Effector memory CD8-positive, alpha-beta T cell (primary cell): ENCODE measurements at regions not wholly inside any gene's neighbourhood (a gene's known extent, or its start where the extent isn't known, plus 50 kb on each side); places are given as distances from the start of the nearest gene placed in this dataset.
"Not testable (repeated sequence)": the region's sequence is repeated elsewhere in the genome, so short reads cannot be mapped to it uniquely, and the experiment has no call there.

Source experiments
- ATAC-seq: fragments of 150-1000 bp; cut with Tn5 transposase; replicated peaks from 2 replicates; pipeline ENCODE4 v1.10.0; 2021; ENCODE audit warnings: mild to moderate bottlenecking, moderate library complexity
- DNase-seq, 3 experiments: peaks; one replicate each; pipeline ENCODE4 v3.0.0; 2021
- H3K27ac Mint-ChIP-seq, 2 donors: one replicate each; pipeline ENCODE4 v1.8.0; 2022; ENCODE audit warnings: mild to moderate bottlenecking in 2 of 2, mixed read lengths in 2 of 2, moderate library complexity in 2 of 2
- H3K27me3 Mint-ChIP-seq, 2 donors: one replicate each; pipeline ENCODE4 v1.8.0; 2022; ENCODE audit warnings: mixed read lengths in 2 of 2
- H3K36me3 Mint-ChIP-seq: one replicate; pipeline ENCODE4 v1.8.0; 2022; ENCODE audit warnings: mild to moderate bottlenecking, moderate library complexity, mixed read lengths; ENCODE audit not compliant: insufficient read depth
- H3K4me1 Mint-ChIP-seq, 2 donors: one replicate each; pipeline ENCODE4 v1.8.0; 2022; ENCODE audit warnings: low read depth in 2 of 2, mixed read lengths in 2 of 2
- H3K4me3 Mint-ChIP-seq, 2 donors: one replicate each; pipeline ENCODE4 v1.8.0; 2022; ENCODE audit warnings: mild to moderate bottlenecking in 2 of 2, mixed read lengths in 2 of 2, moderate library complexity in 2 of 2
- H3K9me3 Mint-ChIP-seq, 2 donors: one replicate each; pipeline ENCODE4 v1.8.0; 2022; ENCODE audit warnings: mixed read lengths in 2 of 2

GRCh38 chr6:141992109-141992508 lies 140.6 kb upstream of the GJE1 start:
- no peaks in the 10 kb centered on the region for H3K4me1 Mint-ChIP-seq
- no peaks in the 10 kb centered on the region for H3K36me3 Mint-ChIP-seq
- no peak for ATAC-seq
- no peak for DNase-seq
- peaks cover 5 to 15% of the 10 kb centered on the region in 2 donors for H3K9me3 Mint-ChIP-seq
- H3K27me3 Mint-ChIP-seq, result peaks cover 7 to 10% of the 10 kb centered on the region in 2 donors
- H3K27ac Mint-ChIP-seq, result no peak overlapping the region
- H3K4me3 Mint-ChIP-seq, result no peak overlapping the region

GRCh38 chr6:141990840-141991239 lies 141.9 kb upstream of the GJE1 start:
- no peaks in the 10 kb centered on the region for H3K4me1 Mint-ChIP-seq
- ATAC-seq (no peak), DNase-seq (no peak)
- H3K27ac Mint-ChIP-seq, result no peak overlapping the region
- no peak overlapping the region for H3K4me3 Mint-ChIP-seq
- H3K36me3 Mint-ChIP-seq, result no peaks in the 10 kb centered on the region
- H3K27me3 Mint-ChIP-seq, result peaks cover 7 to 10% of the 10 kb centered on the region in 2 donors
- H3K9me3 Mint-ChIP-seq, result peaks cover 5 to 15% of the 10 kb centered on the region in 2 donors

GRCh38 chr6:141989706-141989959 lies 143.1 kb upstream of the GJE1 start:
- ATAC-seq (no peak), DNase-seq (no peak)
- no peaks in the 10 kb centered on the region for H3K36me3 Mint-ChIP-seq

GRCh38 chr6:141988954-141989705 lies 143.6 kb upstream of the GJE1 start:
- Mint-ChIP-seq H3K9me3 (peaks cover 0 to 6% of the 10 kb centered on the region in 2 donors), H3K4me3 (no peak overlapping the region), H3K36me3 (no peaks in the 10 kb centered on the region), H3K27me3 (no peaks in the 10 kb centered on the region), H3K27ac (no peak overlapping the region), H3K4me1 (no peaks in the 10 kb centered on the region)
- DNase-seq, result peak; percentile 5 to 10 (median 7)
- peak; percentile 49 for ATAC-seq

More at GRCh38 chr6:141989706-141989959, 143.1 kb upstream of the GJE1 start:
- Mint-ChIP-seq H3K27me3 (no peaks in the 10 kb centered on the region), H3K4me3 (no peak overlapping the region), H3K9me3 (peaks cover 0 to 6% of the 10 kb centered on the region in 2 donors), H3K4me1 (no peaks in the 10 kb centered on the region), H3K27ac (no peak overlapping the region)

GRCh38 chr6:141988327-141988726 lies 144.4 kb upstream of the GJE1 start:
- Mint-ChIP-seq H3K9me3 (no peaks in the 10 kb centered on the region), H3K4me3 (no peak overlapping the region), H3K4me1 (peaks cover 0 to 1% of the 10 kb centered on the region in 2 donors), H3K36me3 (no peaks in the 10 kb centered on the region), H3K27me3 (no peaks in the 10 kb centered on the region), H3K27ac (no peak overlapping the region)
- ATAC-seq, result no peak
- DNase-seq, result no peak

- H3K4me1 Mint-ChIP-seq, result peaks cover 2 to 3% of the 10 kb centered on the region in 2 donors
- no peaks in the 10 kb centered on the region for H3K9me3 Mint-ChIP-seq
- no peak overlapping the region for H3K27ac Mint-ChIP-seq
- no peaks in the 10 kb centered on the region for H3K36me3 Mint-ChIP-seq
- H3K27me3 Mint-ChIP-seq, result no peaks in the 10 kb centered on the region
- DNase-seq, result no peak
- H3K4me3 Mint-ChIP-seq, result no peak overlapping the region
- ATAC-seq, result no peak
Observed at GRCh38 chr6:141986457-141986856, 146.3 kb upstream of the GJE1 start.

GRCh38 chr6:141981190-141981589 lies 151.5 kb upstream of the GJE1 start:
- no peaks in the 10 kb centered on the region for H3K27me3 Mint-ChIP-seq
- ATAC-seq (no peak), DNase-seq (no peak)
- H3K4me1 Mint-ChIP-seq, result peaks cover 2 to 3% of the 10 kb centered on the region in 2 donors
- no peak overlapping the region for H3K27ac Mint-ChIP-seq
- no peaks in the 10 kb centered on the region for H3K9me3 Mint-ChIP-seq
- H3K4me3 Mint-ChIP-seq, result no peak overlapping the region
- no peaks in the 10 kb centered on the region for H3K36me3 Mint-ChIP-seq

GRCh38 chr6:141977782-141978181 lies 154.9 kb upstream of the GJE1 start:
- H3K27ac Mint-ChIP-seq, result no peak overlapping the region

GRCh38 chr6:141976994-141977393 lies 155.7 kb upstream of the GJE1 start:
- Mint-ChIP-seq H3K4me1 (no peaks in the 10 kb centered on the region), H3K4me3 (no peak overlapping the region), H3K36me3 (no peaks in the 10 kb centered on the region), H3K27me3 (no peaks in the 10 kb centered on the region), H3K9me3 (no peaks in the 10 kb centered on the region), H3K27ac (no peak overlapping the region)
- ATAC-seq, result no peak
- DNase-seq, result no peak

More at GRCh38 chr6:141977782-141978181, 154.9 kb upstream of the GJE1 start:
- Mint-ChIP-seq H3K4me3 (no peak overlapping the region), H3K9me3 (no peaks in the 10 kb centered on the region), H3K27me3 (no peaks in the 10 kb centered on the region), H3K36me3 (no peaks in the 10 kb centered on the region), H3K4me1 (no peaks in the 10 kb centered on the region)
- ATAC-seq, result no peak
- no peak for DNase-seq

- H3K4me1 Mint-ChIP-seq, H3K27ac Mint-ChIP-seq, H3K27me3 Mint-ChIP-seq, H3K4me3 Mint-ChIP-seq, DNase-seq, H3K36me3 Mint-ChIP-seq, H3K9me3 Mint-ChIP-seq, ATAC-seq: not testable (repeated sequence)
Observed at GRCh38 chr6:141969768-141970415, 162.8 kb upstream of the GJE1 start.

- Mint-ChIP-seq H3K4me1 (no peaks in the 10 kb centered on the region), H3K4me3 (peak overlapping the region in 1 of 2 donors; percentile 3), H3K27ac (no peak overlapping the region), H3K36me3 (no peaks in the 10 kb centered on the region), H3K9me3 (peaks cover 0 to 2% of the 10 kb centered on the region in 2 donors), H3K27me3 (peaks cover 0 to 9% of the 10 kb centered on the region in 2 donors)
- DNase-seq (no peak), ATAC-seq (no peak)
Observed at GRCh38 chr6:141969201-141969600, 163.5 kb upstream of the GJE1 start.

GRCh38 chr6:141968632-141969031 lies 164.1 kb upstream of the GJE1 start:
- Mint-ChIP-seq H3K27me3 (peaks cover 0 to 9% of the 10 kb centered on the region in 2 donors), H3K4me1 (no peaks in the 10 kb centered on the region), H3K4me3 (peak overlapping the region in 1 of 2 donors; percentile 3), H3K27ac (no peak overlapping the region), H3K36me3 (no peaks in the 10 kb centered on the region), H3K9me3 (peaks cover 0 to 2% of the 10 kb centered on the region in 2 donors)
- no peak for DNase-seq
- no peak for ATAC-seq

- Mint-ChIP-seq H3K4me3 (no peak overlapping the region), H3K9me3 (peaks cover 0 to 2% of the 10 kb centered on the region in 2 donors), H3K4me1 (no peaks in the 10 kb centered on the region), H3K36me3 (no peaks in the 10 kb centered on the region), H3K27me3 (peaks cover 0 to 9% of the 10 kb centered on the region in 2 donors), H3K27ac (no peak overlapping the region)
- no peak for DNase-seq
- ATAC-seq, result no peak
Observed at GRCh38 chr6:141965016-141965545, 167.6 kb upstream of the GJE1 start.
